GM04503 (cell line): ENCODE measurements at regions not wholly inside any gene's neighbourhood (a gene's known extent, or its start where the extent isn't known, plus 50 kb on each side); places are given as distances from the start of the nearest gene placed in this dataset.
"Not testable (repeated sequence)": the region's sequence is repeated elsewhere in the genome, so short reads cannot be mapped to it uniquely, and the experiment has no call there.

Source experiments
- DNase-seq: peaks from one replicate; pipeline ENCODE4 v3.0.0-alpha.2; 2012; ENCODE audit warnings: low read depth

DNA sequence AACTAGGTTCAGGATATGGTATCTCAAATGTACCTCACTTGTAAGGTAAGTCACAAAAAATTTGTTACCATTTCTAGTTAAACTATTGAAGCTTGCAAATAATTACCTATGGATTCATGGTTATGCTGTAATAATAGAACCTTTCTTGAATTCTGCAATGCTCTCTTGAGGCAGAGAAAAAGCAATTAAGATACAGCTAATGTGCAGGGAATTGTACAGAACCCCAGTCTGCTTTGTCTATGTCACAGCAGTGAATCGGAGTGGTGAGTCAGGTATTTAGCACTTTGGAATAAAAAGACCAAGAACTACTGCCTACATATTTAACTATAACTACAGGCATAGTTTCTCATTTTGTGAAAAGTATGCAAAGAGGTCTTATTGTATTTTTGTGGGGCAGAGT, 228.7 kb upstream of the GOT2 start:
- no peak for DNase-seq

DNA sequence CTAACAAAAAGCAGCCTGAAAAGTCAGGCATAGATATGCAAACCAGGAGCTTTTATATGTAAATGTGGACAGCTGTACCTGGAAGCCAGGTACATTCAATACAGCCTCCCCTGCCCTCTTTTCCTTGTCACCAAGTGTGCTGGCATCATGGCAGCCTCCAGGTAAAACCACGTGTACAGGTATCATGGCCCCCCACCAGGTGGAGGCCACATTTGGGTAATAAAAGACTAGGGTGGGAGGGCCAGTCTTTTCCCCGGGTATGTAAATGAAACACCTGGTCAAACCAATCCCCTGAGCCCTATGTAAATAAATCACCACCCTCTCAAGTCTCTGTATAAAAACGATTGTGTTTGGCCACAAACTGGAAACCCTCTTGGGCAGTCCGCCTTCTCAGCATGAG, 226.4 kb upstream of the GOT2 start:
- DNase-seq, result no peak

DNA sequence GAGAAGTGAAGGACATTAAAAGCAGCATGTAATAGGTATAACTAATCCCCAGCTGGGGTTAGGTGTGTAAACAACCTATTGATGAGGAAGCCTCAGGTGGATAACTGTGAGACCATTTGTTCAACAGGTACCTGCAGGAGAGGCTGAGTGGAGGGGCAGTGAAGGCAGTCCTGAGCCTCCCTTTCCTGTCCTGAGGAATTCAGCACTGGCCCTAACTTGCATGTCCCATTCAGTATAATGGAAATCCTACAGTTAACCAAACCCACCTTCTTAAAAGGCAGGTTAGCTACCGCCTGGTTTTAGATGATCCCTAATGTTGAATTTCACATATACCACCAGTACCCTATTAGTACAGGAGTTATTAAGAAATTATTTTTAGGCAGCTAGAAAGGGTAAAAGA, 225.9 kb upstream of the GOT2 start:
- no peak for DNase-seq

DNA sequence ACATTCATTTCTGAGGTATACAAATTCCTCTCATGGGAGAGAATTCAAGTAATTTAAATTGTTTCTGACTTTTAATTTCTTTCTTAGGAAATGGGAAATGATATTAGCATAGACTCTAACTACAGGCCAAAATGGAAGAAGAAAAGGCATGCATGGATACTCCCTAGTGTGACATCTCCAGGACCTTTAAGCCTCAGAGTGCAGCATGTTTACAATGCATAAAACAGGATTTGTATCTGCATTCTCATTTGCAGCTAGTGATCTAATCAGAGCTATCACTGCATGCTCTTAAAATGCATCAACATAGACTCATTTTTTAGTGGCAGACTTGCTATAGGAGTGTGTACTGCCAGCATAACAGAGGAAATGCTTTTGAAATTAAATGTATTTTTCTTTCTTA, 224.6 kb upstream of the GOT2 start:
- no peak for DNase-seq

DNA sequence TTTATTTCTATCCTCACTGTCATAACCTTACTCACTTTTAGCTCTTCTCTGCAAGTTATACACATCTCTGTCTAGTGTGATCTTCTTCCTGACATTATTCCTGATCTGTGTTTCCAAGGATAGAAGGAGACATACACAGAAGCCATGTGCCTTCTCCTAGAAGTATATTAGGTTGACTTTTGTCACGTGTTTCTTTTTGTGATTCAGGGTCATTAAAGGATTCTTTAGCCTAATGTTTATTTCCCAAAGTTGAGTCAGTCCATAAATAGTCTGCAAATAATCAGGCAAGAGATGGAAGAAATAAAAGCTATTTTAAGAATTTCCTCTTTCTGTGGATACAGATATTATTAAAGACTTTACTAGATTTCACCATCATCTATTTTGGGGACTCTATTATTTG, 214.1 kb upstream of the GOT2 start:
- DNase-seq, result peak; percentile 6

DNA sequence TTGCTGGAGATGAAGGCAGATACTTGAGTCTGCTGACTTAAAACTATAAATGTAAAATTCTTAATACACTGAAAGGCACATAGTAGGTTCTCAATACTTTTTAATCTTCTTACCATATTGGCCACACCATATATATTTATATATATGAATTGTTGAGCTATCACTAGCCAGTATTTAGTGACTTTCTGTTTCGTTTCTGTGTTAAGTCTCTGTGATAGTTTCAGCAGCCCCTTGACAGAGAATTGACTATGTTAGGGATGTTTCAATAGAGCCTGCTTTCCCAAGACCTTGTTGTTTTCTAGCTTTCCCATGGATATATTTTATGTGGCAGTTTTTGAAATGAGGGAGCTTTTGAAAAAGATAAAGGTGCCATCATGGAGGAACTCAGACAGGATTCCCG, 206.5 kb upstream of the GOT2 start:
- DNase-seq, result no peak

DNA sequence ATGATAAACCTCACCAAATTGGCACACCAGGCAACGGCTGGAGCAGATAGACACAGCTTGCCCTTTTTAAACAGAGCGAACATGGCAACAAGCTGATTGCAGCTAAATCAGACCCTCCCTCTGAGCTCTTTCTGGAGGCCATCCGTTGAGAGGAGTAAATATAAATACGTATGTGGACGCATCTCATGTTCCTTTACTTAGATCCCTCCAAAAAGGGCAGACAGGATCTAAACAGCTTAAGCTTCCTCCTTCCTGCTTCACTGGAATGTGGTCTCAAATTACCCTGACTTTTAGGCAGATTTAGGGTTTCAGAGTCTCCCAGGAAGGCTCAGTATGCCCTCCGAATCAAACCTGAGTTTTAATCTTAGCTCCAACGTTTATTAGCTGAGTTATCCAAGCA, 204.7 kb upstream of the GOT2 start:
- DNase-seq, result no peak

DNA sequence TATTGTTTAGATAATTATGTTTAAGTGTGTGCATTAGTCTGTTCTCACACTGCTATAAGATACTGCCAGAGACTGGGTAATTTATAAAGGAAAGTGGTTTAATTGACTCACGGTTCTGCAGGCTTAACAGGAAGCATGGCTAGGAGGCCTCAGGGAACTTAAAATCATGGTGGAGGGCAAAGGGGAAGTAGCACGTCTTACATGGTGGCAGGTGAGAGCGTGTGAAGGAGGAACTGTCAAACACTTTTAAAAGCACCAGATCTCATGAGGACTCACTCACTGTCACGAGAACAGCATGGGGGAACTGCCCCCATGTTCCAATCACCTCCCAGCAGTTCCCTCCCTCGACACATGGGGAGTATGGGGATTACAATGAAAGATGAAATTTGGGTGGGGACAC, 203.5 kb upstream of the GOT2 start:
- DNase-seq, result no peak

DNA sequence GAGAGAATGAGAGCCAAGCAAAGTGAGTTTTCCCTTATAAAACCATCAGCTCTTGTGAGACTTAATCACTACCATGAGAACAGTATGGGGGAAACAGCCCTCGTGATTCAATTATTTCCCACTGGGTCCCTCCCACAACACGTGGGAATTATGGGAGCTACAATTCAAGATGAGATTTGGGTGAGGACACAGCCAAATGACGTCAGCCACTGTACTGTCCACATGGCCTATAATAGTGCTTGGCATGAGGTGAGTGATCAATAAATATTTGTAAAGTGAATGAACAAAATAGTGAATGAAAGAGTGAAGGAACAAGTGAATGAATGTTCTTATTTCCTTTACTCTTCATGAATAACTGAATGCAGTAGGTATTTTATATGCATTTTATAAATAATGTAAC, 199.1 kb upstream of the GOT2 start:
- DNase-seq, result no peak

DNA sequence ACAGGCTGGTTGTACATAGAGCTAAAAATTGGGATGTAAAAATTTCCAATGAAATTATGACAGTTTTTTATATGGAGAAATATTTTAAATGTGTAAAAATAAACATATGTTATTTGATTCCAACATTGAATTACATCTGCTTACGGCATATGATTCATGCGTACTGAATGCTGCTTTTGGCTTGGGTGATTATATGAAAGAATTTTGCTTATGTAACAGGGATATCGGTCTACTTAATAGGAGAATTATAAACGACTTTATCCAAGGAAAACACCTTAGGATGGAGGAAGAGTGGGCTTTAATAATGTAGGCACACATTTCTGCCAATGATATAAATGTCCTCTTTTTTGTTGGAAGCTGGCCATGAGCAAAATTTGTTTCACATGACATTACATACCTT, 197.3 kb upstream of the GOT2 start:
- DNase-seq, result no peak

DNA sequence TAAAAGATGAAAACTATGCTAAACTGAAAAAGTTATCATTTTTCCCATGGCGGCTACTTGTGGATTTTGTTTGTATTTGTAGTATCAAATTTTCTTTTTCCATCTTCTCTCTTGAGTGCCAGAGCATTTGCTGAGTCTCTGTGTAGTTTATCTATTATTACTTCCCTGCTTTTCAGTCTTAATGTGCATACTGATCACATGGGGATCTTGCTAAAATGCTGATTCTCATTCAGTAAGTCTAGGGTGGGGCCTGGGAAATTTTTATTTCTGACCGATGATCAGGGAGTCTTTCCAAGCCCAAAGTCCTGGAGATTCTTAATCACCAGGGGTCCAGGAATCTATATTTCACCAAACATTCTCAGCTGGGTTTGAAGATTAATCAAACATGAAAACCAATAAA, 189.0 kb upstream of the GOT2 start:
- no peak for DNase-seq

DNA sequence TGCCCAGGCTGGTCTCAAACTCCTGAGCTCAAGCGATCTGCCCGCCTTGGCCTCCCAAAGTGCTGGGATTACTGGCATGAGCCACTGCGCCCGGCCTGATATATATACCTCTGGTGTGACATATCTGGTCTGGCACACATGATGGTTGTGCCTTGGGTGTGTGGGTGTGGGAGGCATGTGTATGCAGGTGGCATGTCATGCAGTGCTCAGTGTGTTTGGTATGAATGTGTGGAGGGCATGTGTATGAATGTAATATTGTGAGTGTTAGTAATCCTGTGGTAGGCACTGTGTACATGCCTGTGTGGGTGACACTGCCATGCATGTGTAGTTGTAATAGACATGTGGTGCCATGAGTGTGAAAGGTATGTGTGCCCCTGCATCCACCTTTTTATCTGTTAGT, 179.3 kb upstream of the GOT2 start:
- DNase-seq, result no peak

DNA sequence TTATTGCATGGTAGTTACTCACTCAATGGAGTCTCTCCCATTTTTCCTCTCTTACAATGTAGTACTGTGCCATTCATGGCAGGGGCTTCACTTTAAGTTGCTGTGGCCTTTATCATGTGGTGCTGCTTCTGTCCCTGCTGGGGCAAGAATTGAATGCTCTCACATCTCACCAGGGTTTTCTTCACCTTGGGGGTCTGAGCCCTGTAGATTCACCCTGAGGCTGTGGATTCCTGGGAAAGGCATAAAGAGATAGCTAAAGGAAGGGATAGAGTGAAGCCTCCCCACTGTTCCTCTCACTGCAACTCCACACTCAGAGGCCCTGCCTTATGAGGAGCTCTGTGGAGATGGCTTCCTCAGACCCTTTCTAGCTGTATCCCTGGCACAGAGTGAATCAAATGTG, 178.5 kb upstream of the GOT2 start:
- no peak for DNase-seq

DNA sequence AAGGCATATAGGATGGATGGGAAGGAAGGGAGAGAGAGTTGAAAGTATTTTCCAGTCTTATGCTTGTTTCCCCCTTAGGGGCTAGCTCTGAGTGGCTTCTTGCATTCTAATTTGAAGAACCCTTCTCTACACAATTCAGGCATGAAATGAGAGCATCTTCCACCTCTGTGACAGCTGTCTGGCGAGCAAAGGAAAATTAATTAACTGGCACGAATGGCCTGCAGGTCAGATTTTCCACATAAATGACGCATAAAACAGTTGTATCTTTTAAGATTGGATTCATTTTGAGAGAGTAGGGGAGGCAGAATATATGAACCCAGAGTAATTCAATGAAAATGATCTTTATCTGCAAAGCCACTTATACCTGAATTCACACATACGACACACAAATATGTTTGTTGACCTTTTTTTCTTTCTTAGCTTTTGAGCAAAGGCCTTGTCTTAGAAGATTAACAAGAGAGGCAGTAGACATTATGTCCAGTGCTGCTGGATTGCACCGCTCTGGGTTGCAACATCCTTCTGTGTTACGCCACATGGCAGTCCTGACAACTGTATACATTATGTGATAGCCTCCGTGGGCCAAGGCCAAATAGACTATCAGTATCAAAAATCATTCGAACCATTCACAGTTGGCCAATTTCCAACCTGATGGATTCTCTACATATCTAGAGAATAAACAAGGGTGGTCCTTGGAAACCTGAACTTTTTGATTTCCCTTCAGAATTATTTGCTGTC, 173.0 kb upstream of the GOT2 start:
- no peak for DNase-seq

DNA sequence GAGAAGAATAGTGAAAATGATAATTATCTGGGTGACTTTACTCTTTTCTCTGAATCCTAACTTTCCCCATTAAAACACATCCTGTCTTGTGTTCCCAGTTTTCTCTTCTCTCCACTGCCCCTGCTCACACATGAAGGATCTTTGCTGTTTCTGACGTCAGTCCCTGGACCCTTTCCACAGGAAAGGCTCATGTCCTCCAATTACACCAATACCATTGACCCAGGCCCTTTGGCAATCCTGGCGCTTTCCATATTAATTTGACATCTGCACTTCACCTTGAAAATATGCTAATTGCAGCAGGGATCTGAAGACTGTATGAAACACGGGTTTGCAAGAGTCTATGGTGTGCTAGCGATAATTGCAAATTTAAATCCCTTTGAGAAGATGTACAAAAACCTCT, 170.2 kb upstream of the GOT2 start:
- no peak for DNase-seq

DNA sequence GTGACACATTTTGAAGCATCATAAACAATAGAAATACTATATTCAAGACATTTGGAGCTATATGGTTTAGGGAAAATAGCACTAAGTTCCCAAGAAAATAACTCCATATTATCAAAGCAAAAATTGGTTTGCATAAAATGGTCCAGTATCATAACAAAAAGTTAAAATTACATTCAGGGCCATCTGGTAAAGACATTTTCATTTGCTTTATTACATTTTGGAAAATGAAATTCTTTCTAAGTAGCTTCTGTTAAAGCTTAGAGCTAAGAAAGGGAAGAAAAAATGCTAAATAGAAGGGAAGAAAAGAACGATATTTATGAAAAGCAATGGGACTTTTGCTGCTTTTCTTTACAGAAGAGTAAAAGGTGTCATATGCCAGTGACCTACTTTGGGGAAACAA, 155.4 kb upstream of the GOT2 start:
- DNase-seq, result no peak

DNA sequence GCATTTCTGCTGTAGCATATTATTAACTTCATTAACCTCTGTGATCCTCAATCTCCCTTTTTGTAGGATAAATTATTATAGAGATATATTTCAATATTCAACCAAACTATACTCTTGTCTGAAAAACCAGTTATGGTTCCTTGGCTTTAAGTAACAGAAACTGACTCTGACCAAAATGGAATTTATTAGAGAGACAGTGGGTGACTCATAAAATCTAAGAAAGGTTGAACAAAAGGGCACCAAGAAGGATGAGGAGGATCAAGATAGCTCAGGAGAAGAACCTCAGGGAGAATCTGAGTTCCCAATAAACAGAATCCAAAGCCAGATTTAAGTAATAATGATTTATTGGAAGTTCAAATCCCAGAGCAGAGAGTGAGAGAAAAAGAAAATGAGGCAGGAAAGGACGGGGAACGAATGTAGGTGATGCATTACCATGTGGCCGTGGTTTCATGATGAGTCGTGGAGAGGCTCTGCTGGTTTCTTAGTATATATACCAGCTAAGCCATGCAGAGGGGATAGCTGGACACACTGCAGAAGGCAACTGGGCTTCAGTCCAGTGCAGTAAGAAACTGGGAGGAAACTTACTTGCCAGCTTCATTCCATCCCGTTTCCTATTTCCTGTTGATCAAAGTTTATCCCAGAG, 151.5 kb upstream of the GOT2 start:
- no peak for DNase-seq

DNA sequence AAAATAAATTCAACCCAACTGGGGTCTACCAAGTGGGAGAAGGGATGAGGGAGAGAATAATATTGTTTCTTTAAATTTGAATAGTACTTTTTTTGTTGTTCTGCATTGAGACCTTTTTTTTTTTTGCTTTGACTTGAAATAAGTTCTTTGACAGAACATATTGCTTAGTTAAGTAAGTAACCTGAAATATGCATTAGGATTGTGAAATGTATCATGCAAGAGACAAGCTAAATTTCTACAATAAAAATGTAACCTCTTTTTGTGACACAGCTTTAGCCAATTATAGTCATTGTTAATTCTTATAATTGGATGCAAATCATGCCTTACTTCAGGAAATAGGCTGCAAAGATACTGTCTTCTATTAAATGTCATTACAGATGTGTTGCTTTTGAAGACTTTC, 150.0 kb upstream of the GOT2 start:
- no peak for DNase-seq

DNA sequence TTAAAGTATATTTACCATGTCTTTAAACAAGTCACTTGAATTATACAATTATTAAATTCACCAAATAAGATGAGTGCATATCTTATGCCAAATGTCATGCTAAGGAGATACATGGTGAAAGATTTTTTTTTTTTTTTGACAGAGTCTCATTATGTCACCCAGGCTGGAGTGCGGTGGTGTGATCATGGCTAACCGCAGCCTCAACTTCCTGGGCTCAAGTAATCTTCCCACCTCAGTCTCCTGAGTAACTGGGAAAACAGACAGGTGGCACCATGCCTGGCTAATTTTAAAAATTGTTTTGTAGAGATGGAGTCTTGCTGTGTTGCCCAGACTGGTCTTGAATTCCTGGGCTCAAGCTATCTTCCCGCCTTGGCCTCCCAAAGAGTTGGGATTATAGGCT, 149.0 kb upstream of the GOT2 start:
- no peak for DNase-seq

DNA sequence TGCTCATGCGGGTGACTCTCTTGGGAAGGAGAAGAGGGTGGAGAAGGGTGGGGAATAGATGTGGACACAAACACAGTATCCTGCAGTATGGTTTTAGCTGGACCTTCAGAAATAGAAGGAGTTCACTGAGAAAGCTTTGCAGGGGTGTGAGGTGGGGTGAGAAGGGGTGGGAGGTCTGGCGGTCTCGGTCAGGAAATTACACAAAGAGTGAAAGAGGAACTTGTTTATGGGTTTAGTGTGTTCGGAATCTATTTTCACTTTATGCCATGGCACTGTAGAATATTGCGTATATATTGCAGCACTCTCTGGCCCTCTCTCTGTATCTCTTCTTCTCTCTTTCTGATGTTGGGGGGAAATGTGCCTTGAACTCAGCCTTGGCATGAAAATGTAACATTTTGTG, 148.2 kb upstream of the GOT2 start:
- no peak for DNase-seq

DNA sequence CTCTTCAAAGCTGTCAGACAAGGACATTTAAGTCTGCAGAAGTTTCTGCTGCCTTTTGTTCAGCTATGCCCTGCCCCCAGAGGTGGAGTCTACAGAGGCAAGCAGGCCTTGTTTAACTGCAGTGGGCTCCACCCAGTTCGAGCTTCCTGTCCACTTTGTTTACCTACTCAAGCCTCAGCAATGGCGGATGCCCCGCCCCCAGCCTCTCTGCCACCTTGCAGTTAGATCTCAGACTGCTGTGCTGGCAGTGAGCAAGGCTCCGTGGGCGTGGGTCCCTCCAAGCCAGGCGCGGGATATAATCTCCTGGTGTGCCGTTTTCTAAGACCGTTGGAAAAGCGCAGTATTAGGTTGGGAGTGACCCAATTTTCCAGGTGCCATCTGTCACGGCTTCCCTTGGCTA, 144.5 kb upstream of the GOT2 start:
- DNase-seq, result not testable (repeated sequence)

DNA sequence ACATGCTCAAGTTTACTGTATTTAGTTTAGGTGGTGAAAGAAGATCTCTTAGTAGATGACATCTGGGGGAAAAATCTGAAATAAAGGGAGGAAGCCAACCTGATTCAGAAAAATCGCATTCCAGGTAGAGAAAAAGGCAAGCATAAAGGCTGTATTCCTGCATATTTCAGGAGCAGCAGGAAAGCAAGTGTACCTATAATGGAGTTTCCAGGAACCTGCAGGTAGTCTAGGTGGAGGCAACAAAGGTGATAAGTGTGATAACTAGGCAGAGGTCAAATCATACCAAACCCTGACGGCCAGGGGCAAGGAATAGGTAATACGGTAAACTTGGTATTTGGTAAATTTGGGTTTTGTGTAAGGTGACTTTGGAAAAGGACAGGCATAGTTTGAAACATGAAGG, 132.8 kb upstream of the GOT2 start:
- no peak for DNase-seq

DNA sequence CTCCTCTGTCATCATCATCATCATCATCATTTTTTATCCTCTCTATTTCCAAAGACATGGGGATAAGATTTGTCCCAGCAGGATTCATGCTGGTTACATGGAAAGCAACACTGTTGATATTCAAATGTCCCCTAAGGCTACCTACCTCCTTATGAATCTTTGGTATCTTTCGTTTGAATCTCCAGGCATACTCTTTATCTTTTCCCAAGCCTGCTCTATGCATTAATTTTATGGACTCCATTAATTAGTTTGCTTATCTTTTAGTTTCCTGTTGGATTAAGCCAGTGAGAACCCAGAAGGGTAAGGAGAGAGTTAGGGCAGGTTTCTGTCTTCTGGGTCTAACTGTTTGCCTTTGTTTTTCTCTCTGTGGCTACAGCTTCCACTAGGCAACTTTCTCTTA, 129.6 kb upstream of the GOT2 start:
- no peak for DNase-seq

DNA sequence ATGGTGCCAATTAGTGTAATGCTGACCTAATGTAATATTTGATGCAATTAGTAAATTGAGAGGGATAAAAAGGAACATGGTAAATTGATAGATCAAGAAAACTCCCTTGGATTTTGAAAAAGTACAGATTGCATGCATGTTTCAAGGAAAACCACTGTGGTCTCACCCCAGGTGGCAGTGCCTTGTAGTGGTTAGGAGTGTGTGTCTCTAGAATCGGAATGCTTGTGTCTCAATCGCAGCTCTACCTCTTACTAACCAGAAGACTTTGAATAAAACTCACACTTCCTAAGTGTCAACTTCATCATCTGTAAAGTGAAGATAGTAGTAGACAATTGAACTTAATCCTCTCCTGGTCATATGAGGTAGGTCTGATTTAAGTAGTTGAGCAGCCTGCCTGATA, 128.9 kb upstream of the GOT2 start:
- DNase-seq, result no peak
